HEK293 (cell line): ENCODE measurements at regions not wholly inside any gene's neighbourhood (a gene's known extent, or its start where the extent isn't known, plus 50 kb on each side); places are given as distances from the start of the nearest gene placed in this dataset.
A peak's percentile ranks its signal among the peaks of the same experiment; 100 is the strongest.

ENCODE experiments used
- CTCF ChIA-PET: fragments of 350-600 bp; formaldehyde crosslinking; extraction: SDS; loops from one replicate; lab custom pipeline; 2021; ENCODE audit warnings: antibody characterized with exemption; lab: Yijun Ruan, JAX
- POLR2A ChIA-PET: fragments of 300-600 bp; formaldehyde crosslinking; extraction: SDS; loops from one replicate; lab custom pipeline; 2020; ENCODE audit warnings: antibody characterized with exemption, inconsistent platforms; lab: Yijun Ruan, JAX
- H3K27ac ChIP-seq: fragments of 200-500 bp; sonication (Bioruptor generic); 2 replicates; pipeline ENCODE4 v1.5.1; 2014; ENCODE audit warnings: low read depth, low read length, control low read depth, inconsistent platforms; ENCODE audit errors: extremely low read depth
- H3K36me3 ChIP-seq, 2 experiments: fragments of 200-500 bp in 1 of 2; sonication (Bioruptor generic) in 1 of 2; 1 replicate in 1 of 2; 2 replicates in 1 of 2; pipeline ENCODE4 v1.5.1; 2014 to 2017; ENCODE audit warnings: inconsistent platforms in 2 of 2, low read length in 2 of 2; ENCODE audit not compliant: control insufficient read depth in 2 of 2, insufficient read depth in 1 of 2
- H3K4me1 ChIP-seq: fragments of 200-500 bp; sonication (Bioruptor generic); 2 replicates; pipeline ENCODE4 v1.5.1; 2014; ENCODE audit warnings: mild to moderate bottlenecking, low read length, inconsistent platforms; ENCODE audit not compliant: control insufficient read depth, insufficient read depth
- H3K4me3 ChIP-seq: 2 replicates; pipeline ENCODE4 v1.5.1; 2011; ENCODE audit warnings: low read depth, mild to moderate bottlenecking, control low read depth, low read length, moderate library complexity
- H3K9me3 ChIP-seq: fragments of 200-500 bp; sonication (Bioruptor generic); 2 replicates; pipeline ENCODE4 v1.5.1; 2014; ENCODE audit warnings: low read depth, low read length, inconsistent platforms; ENCODE audit not compliant: control insufficient read depth, insufficient read depth
- ATF2 ChIP-seq: fragments of 450-650 bp; formaldehyde crosslinking; IDR thresholded peaks from 2 replicates; pipeline ENCODE4 v1.5.1; 2016; ENCODE audit warnings: missing biosample characterization, missing genetic modification characterization, low read depth
- FEZF1 ChIP-seq: fragments of 450-650 bp; formaldehyde crosslinking; IDR thresholded peaks from 2 replicates; pipeline ENCODE4 v1.5.1; 2016; ENCODE audit warnings: missing biosample characterization, missing genetic modification characterization
- KLF10 ChIP-seq: fragments of 450-650 bp; IDR thresholded peaks from 2 replicates; pipeline ENCODE4 v1.5.1; 2018; ENCODE audit warnings: missing biosample characterization, mild to moderate bottlenecking, missing genetic modification characterization
- OSR2 ChIP-seq: fragments of 450-650 bp; formaldehyde crosslinking; IDR thresholded peaks from 2 replicates; pipeline ENCODE4 v1.5.1; 2016; ENCODE audit warnings: missing biosample characterization, missing genetic modification characterization
- OVOL3 ChIP-seq: fragments of 450-650 bp; formaldehyde crosslinking; IDR thresholded peaks from 2 replicates; pipeline ENCODE4 v1.5.1; 2016; ENCODE audit warnings: missing biosample characterization, missing genetic modification characterization
- WT1 ChIP-seq: fragments of 450-650 bp; formaldehyde crosslinking; IDR thresholded peaks from 2 replicates; pipeline ENCODE4 v1.5.1; 2016; ENCODE audit warnings: missing biosample characterization, missing genetic modification characterization
- YY1 ChIP-seq: fragments of 450-650 bp; formaldehyde crosslinking; IDR thresholded peaks from 2 replicates; pipeline ENCODE4 v1.5.1; 2018; ENCODE audit warnings: missing biosample characterization, missing genetic modification characterization
- ZBTB17 ChIP-seq: fragments of 450-650 bp; formaldehyde crosslinking; IDR thresholded peaks from 2 replicates; pipeline ENCODE4 v1.5.1; 2016; ENCODE audit warnings: missing biosample characterization, missing genetic modification characterization
- ZBTB7A ChIP-seq: fragments of 450-650 bp; formaldehyde crosslinking; IDR thresholded peaks from 2 replicates; pipeline ENCODE4 v1.5.1; 2016; ENCODE audit warnings: low read depth, missing biosample characterization, missing genetic modification characterization
- ZNF433 ChIP-seq: fragments of 450-650 bp; formaldehyde crosslinking; IDR thresholded peaks from 2 replicates; pipeline ENCODE4 v1.5.1; 2016; ENCODE audit warnings: missing biosample characterization, missing genetic modification characterization, low read depth
- ZNF518A ChIP-seq: fragments of 450-650 bp; formaldehyde crosslinking; conservative IDR thresholded peaks from 2 replicates; pipeline ENCODE4 v1.5.1; 2016; ENCODE audit warnings: low read depth, missing biosample characterization, missing genetic modification characterization
- TF ChIP-seq, protein P1 (sequence below): fragments of 450-650 bp; formaldehyde crosslinking; IDR thresholded peaks from 2 replicates; pipeline ENCODE4 v1.5.1; 2016; ENCODE audit warnings: missing biosample characterization, missing genetic modification characterization
- TF ChIP-seq, protein P2 (sequence below): fragments of 450-650 bp; formaldehyde crosslinking; IDR thresholded peaks from 2 replicates; pipeline ENCODE4 v1.5.1; 2016; ENCODE audit warnings: missing biosample characterization, missing genetic modification characterization
- TF ChIP-seq, protein P3 (sequence below): fragments of 450-650 bp; formaldehyde crosslinking; IDR thresholded peaks from 2 replicates; pipeline ENCODE4 v1.5.1; 2017; ENCODE audit warnings: missing biosample characterization, missing genetic modification characterization
- TF ChIP-seq, protein P4 (sequence below): fragments of 450-650 bp; formaldehyde crosslinking; conservative IDR thresholded peaks from 2 replicates; pipeline ENCODE4 v1.5.1; 2016; ENCODE audit warnings: low read depth, missing biosample characterization, missing genetic modification characterization

- TF ChIP-seq, protein P1, sequence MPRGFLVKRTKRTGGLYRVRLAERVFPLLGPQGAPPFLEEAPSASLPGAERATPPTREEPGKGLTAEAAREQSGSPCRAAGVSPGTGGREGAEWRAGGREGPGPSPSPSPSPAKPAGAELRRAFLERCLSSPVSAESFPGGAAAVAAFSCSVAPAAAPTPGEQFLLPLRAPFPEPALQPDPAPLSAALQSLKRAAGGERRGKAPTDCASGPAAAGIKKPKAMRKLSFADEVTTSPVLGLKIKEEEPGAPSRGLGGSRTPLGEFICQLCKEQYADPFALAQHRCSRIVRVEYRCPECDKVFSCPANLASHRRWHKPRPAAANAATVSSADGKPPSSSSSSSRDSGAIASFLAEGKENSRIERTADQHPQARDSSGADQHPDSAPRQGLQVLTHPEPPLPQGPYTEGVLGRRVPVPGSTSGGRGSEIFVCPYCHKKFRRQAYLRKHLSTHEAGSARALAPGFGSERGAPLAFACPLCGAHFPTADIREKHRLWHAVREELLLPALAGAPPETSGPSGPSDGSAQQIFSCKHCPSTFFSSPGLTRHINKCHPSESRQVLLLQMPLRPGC (tag by site-specific recombination): 0 out of 2 replicates have a peak, but pooled peaks have one; percentile 54
- TF ChIP-seq KLF10 (tag by site-specific recombination): 0 out of 2 replicates have a peak, but pooled peaks have one; percentile 15
- TF ChIP-seq, protein P2, sequence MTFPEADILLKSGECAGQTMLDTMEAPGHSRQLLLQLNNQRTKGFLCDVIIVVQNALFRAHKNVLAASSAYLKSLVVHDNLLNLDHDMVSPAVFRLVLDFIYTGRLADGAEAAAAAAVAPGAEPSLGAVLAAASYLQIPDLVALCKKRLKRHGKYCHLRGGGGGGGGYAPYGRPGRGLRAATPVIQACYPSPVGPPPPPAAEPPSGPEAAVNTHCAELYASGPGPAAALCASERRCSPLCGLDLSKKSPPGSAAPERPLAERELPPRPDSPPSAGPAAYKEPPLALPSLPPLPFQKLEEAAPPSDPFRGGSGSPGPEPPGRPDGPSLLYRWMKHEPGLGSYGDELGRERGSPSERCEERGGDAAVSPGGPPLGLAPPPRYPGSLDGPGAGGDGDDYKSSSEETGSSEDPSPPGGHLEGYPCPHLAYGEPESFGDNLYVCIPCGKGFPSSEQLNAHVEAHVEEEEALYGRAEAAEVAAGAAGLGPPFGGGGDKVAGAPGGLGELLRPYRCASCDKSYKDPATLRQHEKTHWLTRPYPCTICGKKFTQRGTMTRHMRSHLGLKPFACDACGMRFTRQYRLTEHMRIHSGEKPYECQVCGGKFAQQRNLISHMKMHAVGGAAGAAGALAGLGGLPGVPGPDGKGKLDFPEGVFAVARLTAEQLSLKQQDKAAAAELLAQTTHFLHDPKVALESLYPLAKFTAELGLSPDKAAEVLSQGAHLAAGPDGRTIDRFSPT (tag by site-specific recombination): peak; percentile 36; the same call in 1 of the 2 replicates
Observed at GRCh38 chr20:10922941-10923340, 249.1 kb upstream of the JAG1 start (continued).

GRCh38 chr20:10924644-10925201 lies 250.9 kb upstream of the JAG1 start:
- ChIA-PET POLR2A (interaction anchor here (0.5 to 0.6 kb wide), 3 partner anchors 12 to 54 kb away, joined by 3 to 6 read pairs (median 6); no protein-coding TSS in a partner anchor), CTCF (interaction anchor here (0.6 to 0.9 kb wide), 3 partner anchors 59 to 250 kb away, joined by 3 to 5 read pairs (median 4); no protein-coding TSS in a partner anchor)
- H3K27ac ChIP-seq: peak overlapping the region; percentile 22; the same call in 1 of the 2 replicates
- no peaks in the 10 kb centered on the region for H3K9me3 ChIP-seq
- H3K4me1 ChIP-seq: peaks cover 15% of the 10 kb centered on the region
- no peaks in the 10 kb centered on the region for H3K36me3 ChIP-seq
- no peak overlapping the region for H3K4me3 ChIP-seq
- TF ChIP-seq YY1 (tag by site-specific recombination) (no peak), ZBTB17 (0 out of 2 replicates have a peak, but pooled peaks have one; percentile 17), KLF10 (tag by site-specific recombination) (peak; percentile 69; the same call in 1 of the 2 replicates), WT1 (tag by site-specific recombination) (peak; percentile 68), ZNF518A (tag by site-specific recombination) (0 out of 2 replicates have a peak, but pooled peaks have one; percentile 16), FEZF1 (tag by site-specific recombination) (peak; percentile 87), ZNF433 (no peak), ATF2 (peak; percentile 35; the same call in 1 of the 2 replicates), ZBTB7A (tag by site-specific recombination) (no peak), OVOL3 (tag by site-specific recombination) (0 out of 2 replicates have a peak, but pooled peaks have one; percentile 26), OSR2 (tag by site-specific recombination) (peak; percentile 91)
- TF ChIP-seq, protein P3, sequence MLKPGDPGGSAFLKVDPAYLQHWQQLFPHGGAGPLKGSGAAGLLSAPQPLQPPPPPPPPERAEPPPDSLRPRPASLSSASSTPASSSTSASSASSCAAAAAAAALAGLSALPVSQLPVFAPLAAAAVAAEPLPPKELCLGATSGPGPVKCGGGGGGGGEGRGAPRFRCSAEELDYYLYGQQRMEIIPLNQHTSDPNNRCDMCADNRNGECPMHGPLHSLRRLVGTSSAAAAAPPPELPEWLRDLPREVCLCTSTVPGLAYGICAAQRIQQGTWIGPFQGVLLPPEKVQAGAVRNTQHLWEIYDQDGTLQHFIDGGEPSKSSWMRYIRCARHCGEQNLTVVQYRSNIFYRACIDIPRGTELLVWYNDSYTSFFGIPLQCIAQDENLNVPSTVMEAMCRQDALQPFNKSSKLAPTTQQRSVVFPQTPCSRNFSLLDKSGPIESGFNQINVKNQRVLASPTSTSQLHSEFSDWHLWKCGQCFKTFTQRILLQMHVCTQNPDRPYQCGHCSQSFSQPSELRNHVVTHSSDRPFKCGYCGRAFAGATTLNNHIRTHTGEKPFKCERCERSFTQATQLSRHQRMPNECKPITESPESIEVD (tag by site-specific recombination): peak; percentile 89
- TF ChIP-seq, protein P2 (tag by site-specific recombination): peak; percentile 83
- TF ChIP-seq, protein P4, sequence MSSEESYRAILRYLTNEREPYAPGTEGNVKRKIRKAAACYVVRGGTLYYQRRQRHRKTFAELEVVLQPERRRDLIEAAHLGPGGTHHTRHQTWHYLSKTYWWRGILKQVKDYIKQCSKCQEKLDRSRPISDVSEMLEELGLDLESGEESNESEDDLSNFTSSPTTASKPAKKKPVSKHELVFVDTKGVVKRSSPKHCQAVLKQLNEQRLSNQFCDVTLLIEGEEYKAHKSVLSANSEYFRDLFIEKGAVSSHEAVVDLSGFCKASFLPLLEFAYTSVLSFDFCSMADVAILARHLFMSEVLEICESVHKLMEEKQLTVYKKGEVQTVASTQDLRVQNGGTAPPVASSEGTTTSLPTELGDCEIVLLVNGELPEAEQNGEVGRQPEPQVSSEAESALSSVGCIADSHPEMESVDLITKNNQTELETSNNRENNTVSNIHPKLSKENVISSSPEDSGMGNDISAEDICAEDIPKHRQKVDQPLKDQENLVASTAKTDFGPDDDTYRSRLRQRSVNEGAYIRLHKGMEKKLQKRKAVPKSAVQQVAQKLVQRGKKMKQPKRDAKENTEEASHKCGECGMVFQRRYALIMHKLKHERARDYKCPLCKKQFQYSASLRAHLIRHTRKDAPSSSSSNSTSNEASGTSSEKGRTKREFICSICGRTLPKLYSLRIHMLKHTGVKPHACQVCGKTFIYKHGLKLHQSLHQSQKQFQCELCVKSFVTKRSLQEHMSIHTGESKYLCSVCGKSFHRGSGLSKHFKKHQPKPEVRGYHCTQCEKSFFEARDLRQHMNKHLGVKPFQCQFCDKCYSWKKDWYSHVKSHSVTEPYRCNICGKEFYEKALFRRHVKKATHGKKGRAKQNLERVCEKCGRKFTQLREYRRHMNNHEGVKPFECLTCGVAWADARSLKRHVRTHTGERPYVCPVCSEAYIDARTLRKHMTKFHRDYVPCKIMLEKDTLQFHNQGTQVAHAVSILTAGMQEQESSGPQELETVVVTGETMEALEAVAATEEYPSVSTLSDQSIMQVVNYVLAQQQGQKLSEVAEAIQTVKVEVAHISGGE (tag by site-specific recombination): no peak
